ENCODE measurements at regions not wholly inside any gene's neighbourhood (a gene's known extent, or its start where the extent isn't known, plus 50 kb on each side); places are given as distances from the start of the nearest gene placed in this dataset.

DNA sequence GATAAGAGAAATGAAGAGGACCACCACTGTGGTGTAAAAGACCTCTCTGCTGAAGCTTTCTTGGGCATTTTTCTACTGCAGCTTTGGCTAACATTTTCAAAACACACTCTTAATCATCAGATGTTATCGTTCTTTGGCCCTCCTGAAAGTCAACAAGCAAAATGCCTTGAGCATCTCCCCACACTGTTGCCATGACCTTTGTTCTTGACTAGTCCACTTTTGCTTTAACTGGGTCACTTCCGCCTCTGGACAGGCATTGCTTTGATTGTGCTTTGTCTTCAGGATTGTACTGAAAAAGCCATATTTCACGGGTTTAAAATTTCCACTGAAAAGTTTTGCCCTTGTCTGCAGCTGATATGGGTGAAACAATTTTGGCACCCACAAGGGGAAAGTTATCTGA, 107.8 kb upstream of the CXCL12 start:
- TF ChIP-seq, protein P1, sequence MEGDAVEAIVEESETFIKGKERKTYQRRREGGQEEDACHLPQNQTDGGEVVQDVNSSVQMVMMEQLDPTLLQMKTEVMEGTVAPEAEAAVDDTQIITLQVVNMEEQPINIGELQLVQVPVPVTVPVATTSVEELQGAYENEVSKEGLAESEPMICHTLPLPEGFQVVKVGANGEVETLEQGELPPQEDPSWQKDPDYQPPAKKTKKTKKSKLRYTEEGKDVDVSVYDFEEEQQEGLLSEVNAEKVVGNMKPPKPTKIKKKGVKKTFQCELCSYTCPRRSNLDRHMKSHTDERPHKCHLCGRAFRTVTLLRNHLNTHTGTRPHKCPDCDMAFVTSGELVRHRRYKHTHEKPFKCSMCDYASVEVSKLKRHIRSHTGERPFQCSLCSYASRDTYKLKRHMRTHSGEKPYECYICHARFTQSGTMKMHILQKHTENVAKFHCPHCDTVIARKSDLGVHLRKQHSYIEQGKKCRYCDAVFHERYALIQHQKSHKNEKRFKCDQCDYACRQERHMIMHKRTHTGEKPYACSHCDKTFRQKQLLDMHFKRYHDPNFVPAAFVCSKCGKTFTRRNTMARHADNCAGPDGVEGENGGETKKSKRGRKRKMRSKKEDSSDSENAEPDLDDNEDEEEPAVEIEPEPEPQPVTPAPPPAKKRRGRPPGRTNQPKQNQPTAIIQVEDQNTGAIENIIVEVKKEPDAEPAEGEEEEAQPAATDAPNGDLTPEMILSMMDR (IDR thresholded peaks at IDR 0.05; ENCODE audit: low read depth, low read length, missing control alignments) = no peak
- no peak overlapping the region for H3K4me3 ChIP-seq (ENCODE audit: low read depth, low read length)
- DNase-seq (ENCODE audit: low read depth) = no peak

- no peak overlapping the region for H3K4me3 ChIP-seq (ENCODE audit: low read depth, low read length)
- no peak for DNase-seq (ENCODE audit: low read depth)
- TF ChIP-seq, protein P1 (IDR thresholded peaks at IDR 0.05; ENCODE audit: low read depth, low read length, missing control alignments) = no peak
These were observed 113.3 kb upstream of the CXCL12 start for GRCh38 chr10:44498222-44498621.

DNA sequence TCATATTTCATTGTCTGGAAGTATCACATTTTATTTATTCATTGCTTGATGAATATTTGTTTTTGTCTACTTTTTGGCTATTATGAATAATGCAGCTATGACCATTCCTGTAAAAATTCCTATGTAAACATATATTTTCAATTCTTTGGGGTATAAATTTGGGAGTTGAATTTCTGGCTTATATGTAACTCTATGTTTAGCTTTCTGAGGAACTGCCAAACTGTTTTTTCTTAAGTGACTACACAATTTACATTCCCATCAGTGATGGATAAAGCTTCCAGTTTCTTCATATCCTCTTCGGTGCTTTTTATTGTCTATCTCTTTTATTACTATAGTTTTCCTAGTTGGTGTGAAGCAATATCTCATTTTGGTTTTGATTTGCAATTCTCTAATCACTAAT, 115.6 kb upstream of the CXCL12 start:
- no peak overlapping the region for H3K4me3 ChIP-seq (ENCODE audit: low read depth, low read length)
- no peak for DNase-seq (ENCODE audit: low read depth)
- TF ChIP-seq, protein P1 (IDR thresholded peaks at IDR 0.05; ENCODE audit: low read depth, low read length, missing control alignments) = no peak

GRCh38 chr10:44506386-44506785, 121.5 kb upstream of the CXCL12 start:
- TF ChIP-seq, protein P1 (IDR thresholded peaks at IDR 0.05; ENCODE audit: low read depth, low read length, missing control alignments) = no peak
- H3K4me3 ChIP-seq (ENCODE audit: low read depth, low read length) = no peak overlapping the region

DNA sequence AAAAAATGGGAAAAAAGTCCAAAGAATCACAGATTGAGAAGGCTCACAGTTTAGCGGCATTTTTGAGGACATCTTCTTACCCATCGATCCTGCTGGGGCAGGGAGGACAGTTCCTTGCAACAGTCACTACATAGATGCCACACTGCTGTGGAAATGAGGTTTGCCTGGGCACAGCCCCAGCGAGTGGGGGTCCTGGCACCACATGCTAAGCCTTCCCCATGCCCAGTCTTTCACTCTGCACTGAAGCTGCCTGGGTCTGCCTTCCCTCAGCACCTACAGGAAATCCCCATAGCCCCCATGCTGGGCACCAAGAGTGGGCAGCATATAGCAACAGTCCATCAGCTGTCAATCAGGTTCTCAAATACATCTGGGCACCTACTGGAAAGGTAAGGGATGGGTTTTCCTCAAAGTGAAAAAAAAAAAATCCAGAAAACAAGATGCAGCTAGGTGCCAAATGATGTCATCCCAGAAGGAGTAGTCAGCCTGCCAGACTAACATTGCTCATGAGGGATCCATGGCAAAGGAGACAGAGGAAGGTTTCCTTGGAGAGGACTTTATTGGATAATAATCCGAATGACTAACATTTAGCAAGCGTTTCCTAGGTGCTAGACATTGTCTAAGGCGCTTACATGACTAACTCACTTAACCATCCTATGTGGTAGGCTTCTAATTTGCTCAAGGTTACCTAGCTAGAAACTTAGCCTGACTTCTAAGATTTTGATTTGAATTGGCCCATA, 125.7 kb upstream of the CXCL12 start:
- TF ChIP-seq, protein P1 (IDR thresholded peaks at IDR 0.05; ENCODE audit: low read depth, low read length, missing control alignments) = no peak
- no peak for DNase-seq (ENCODE audit: low read depth)
- H3K4me3 ChIP-seq (ENCODE audit: low read depth, low read length) = no peak overlapping the region

More at GRCh38 chr10:44506386-44506785, 121.5 kb upstream of the CXCL12 start:
- no peak for DNase-seq (ENCODE audit: low read depth)

- TF ChIP-seq, protein P1 (IDR thresholded peaks at IDR 0.05; ENCODE audit: low read depth, low read length, missing control alignments) = no peak
- H3K4me3 ChIP-seq (ENCODE audit: low read depth, low read length) = no peak overlapping the region
- no peak for DNase-seq (ENCODE audit: low read depth)
These were observed 126.3 kb upstream of the CXCL12 start for GRCh38 chr10:44511166-44511565.

- TF ChIP-seq, protein P1 (IDR thresholded peaks at IDR 0.05; ENCODE audit: low read depth, low read length, missing control alignments) = no peak
- no peak overlapping the region for H3K4me3 ChIP-seq (ENCODE audit: low read depth, low read length)
- no peak for DNase-seq (ENCODE audit: low read depth)
These were observed 126.7 kb upstream of the CXCL12 start for GRCh38 chr10:44511601-44512000.

All from GM12864 (cell line).